ENCODE measurements at regions not wholly inside any gene's neighbourhood (a gene's known extent, or its start where the extent isn't known, plus 50 kb on each side); places are given as distances from the start of the nearest gene placed in this dataset.
A peak's percentile ranks its signal among the peaks of the same experiment; 100 is the strongest.
"Not testable (repeated sequence)": the region's sequence is repeated elsewhere in the genome, so short reads cannot be mapped to it uniquely, and the experiment has no call there.

GRCh38 chr1:61028136-61028535, 54.2 kb upstream of the NFIA start:
- Histone ChIP-seq H3K9me3 (ENCODE audit: control insufficient read depth, insufficient read depth, low read length) (no peaks in the 10 kb centered on the region), H3K9ac (ENCODE audit: low read depth, low read length) (no peak overlapping the region), H3K27me3 (ENCODE audit: control insufficient read depth, insufficient read depth, low read length) (no peaks in the 10 kb centered on the region), H3K4me1 (ENCODE audit: control insufficient read depth, insufficient read depth, low read length) (no peaks in the 10 kb centered on the region), H3K4me3 (ENCODE audit: low read depth, low read length) (no peak overlapping the region), H3K36me3 (ENCODE audit: control insufficient read depth, insufficient read depth, low read length) (no peaks in the 10 kb centered on the region)

- not testable (repeated sequence) for H3K9me3 ChIP-seq (ENCODE audit: control insufficient read depth, insufficient read depth, low read length); H3K4me3 ChIP-seq (ENCODE audit: low read depth, low read length); H3K4me1 ChIP-seq (ENCODE audit: control insufficient read depth, insufficient read depth, low read length); H3K9ac ChIP-seq (ENCODE audit: low read depth, low read length); H3K27me3 ChIP-seq (ENCODE audit: control insufficient read depth, insufficient read depth, low read length); H3K36me3 ChIP-seq (ENCODE audit: control insufficient read depth, insufficient read depth, low read length)
Observed at GRCh38 chr1:61018068-61018467, 64.3 kb upstream of the NFIA start.

- H3K9me3 ChIP-seq (ENCODE audit: control insufficient read depth, insufficient read depth, low read length) = no peaks in the 10 kb centered on the region
- no peaks in the 10 kb centered on the region for H3K27me3 ChIP-seq (ENCODE audit: control insufficient read depth, insufficient read depth, low read length)
- H3K36me3 ChIP-seq (ENCODE audit: control insufficient read depth, insufficient read depth, low read length) = no peaks in the 10 kb centered on the region
- H3K4me3 ChIP-seq (ENCODE audit: low read depth, low read length) = no peak overlapping the region
- H3K4me1 ChIP-seq (ENCODE audit: control insufficient read depth, insufficient read depth, low read length) = peaks cover 6% of the 10 kb centered on the region
- no peak overlapping the region for H3K9ac ChIP-seq (ENCODE audit: low read depth, low read length)
Observed at GRCh38 chr1:61017651-61018050, 64.7 kb upstream of the NFIA start.

- Histone ChIP-seq H3K4me1 (ENCODE audit: control insufficient read depth, insufficient read depth, low read length) (peaks cover 6% of the 10 kb centered on the region), H3K9ac (ENCODE audit: low read depth, low read length) (no peak overlapping the region), H3K9me3 (ENCODE audit: control insufficient read depth, insufficient read depth, low read length) (no peaks in the 10 kb centered on the region), H3K36me3 (ENCODE audit: control insufficient read depth, insufficient read depth, low read length) (no peaks in the 10 kb centered on the region), H3K4me3 (ENCODE audit: low read depth, low read length) (no peak overlapping the region), H3K27me3 (ENCODE audit: control insufficient read depth, insufficient read depth, low read length) (no peaks in the 10 kb centered on the region)
Observed at GRCh38 chr1:61013946-61014667, 68.3 kb upstream of the NFIA start.

- Histone ChIP-seq H3K4me1 (ENCODE audit: control insufficient read depth, insufficient read depth, low read length) (peaks cover 6% of the 10 kb centered on the region), H3K27me3 (ENCODE audit: control insufficient read depth, insufficient read depth, low read length) (no peaks in the 10 kb centered on the region), H3K4me3 (ENCODE audit: low read depth, low read length) (no peak overlapping the region), H3K9ac (ENCODE audit: low read depth, low read length) (no peak overlapping the region), H3K36me3 (ENCODE audit: control insufficient read depth, insufficient read depth, low read length) (no peaks in the 10 kb centered on the region), H3K9me3 (ENCODE audit: control insufficient read depth, insufficient read depth, low read length) (no peaks in the 10 kb centered on the region)
Observed at GRCh38 chr1:61013189-61013945, 69.0 kb upstream of the NFIA start.

- no peak overlapping the region for H3K9ac ChIP-seq (ENCODE audit: low read depth, low read length)
- H3K36me3 ChIP-seq (ENCODE audit: control insufficient read depth, insufficient read depth, low read length) = no peaks in the 10 kb centered on the region
- H3K9me3 ChIP-seq (ENCODE audit: control insufficient read depth, insufficient read depth, low read length) = no peaks in the 10 kb centered on the region
- no peak overlapping the region for H3K4me3 ChIP-seq (ENCODE audit: low read depth, low read length)
- peaks cover 9% of the 10 kb centered on the region for H3K4me1 ChIP-seq (ENCODE audit: control insufficient read depth, insufficient read depth, low read length)
- H3K27me3 ChIP-seq (ENCODE audit: control insufficient read depth, insufficient read depth, low read length) = no peaks in the 10 kb centered on the region
Observed at GRCh38 chr1:61012341-61012761, 70.0 kb upstream of the NFIA start.

- Histone ChIP-seq H3K27me3 (ENCODE audit: control insufficient read depth, insufficient read depth, low read length) (no peaks in the 10 kb centered on the region), H3K9me3 (ENCODE audit: control insufficient read depth, insufficient read depth, low read length) (no peaks in the 10 kb centered on the region), H3K4me3 (ENCODE audit: low read depth, low read length) (no peak overlapping the region), H3K4me1 (ENCODE audit: control insufficient read depth, insufficient read depth, low read length) (peaks cover 11% of the 10 kb centered on the region), H3K9ac (ENCODE audit: low read depth, low read length) (no peak overlapping the region), H3K36me3 (ENCODE audit: control insufficient read depth, insufficient read depth, low read length) (no peaks in the 10 kb centered on the region)
Observed at GRCh38 chr1:61011561-61012263, 70.6 kb upstream of the NFIA start.

- Histone ChIP-seq H3K9me3 (ENCODE audit: control insufficient read depth, insufficient read depth, low read length) (no peaks in the 10 kb centered on the region), H3K36me3 (ENCODE audit: control insufficient read depth, insufficient read depth, low read length) (no peaks in the 10 kb centered on the region)
Observed at GRCh38 chr1:61007534-61008364, 74.6 kb upstream of the NFIA start.

GRCh38 chr1:61005614-61006580, 76.5 kb upstream of the NFIA start:
- no peaks in the 10 kb centered on the region for H3K9me3 ChIP-seq (ENCODE audit: control insufficient read depth, insufficient read depth, low read length)
- no peaks in the 10 kb centered on the region for H3K27me3 ChIP-seq (ENCODE audit: control insufficient read depth, insufficient read depth, low read length)
- peaks cover 27% of the 10 kb centered on the region for H3K4me1 ChIP-seq (ENCODE audit: control insufficient read depth, insufficient read depth, low read length)
- H3K4me3 ChIP-seq (ENCODE audit: low read depth, low read length) = peak overlapping the region; percentile 6
- H3K9ac ChIP-seq (ENCODE audit: low read depth, low read length) = no peak overlapping the region
- H3K36me3 ChIP-seq (ENCODE audit: control insufficient read depth, insufficient read depth, low read length) = no peaks in the 10 kb centered on the region

More at GRCh38 chr1:61007534-61008364, 74.6 kb upstream of the NFIA start:
- Histone ChIP-seq H3K4me3 (ENCODE audit: low read depth, low read length) (no peak overlapping the region), H3K27me3 (ENCODE audit: control insufficient read depth, insufficient read depth, low read length) (no peaks in the 10 kb centered on the region), H3K4me1 (ENCODE audit: control insufficient read depth, insufficient read depth, low read length) (peaks cover 27% of the 10 kb centered on the region), H3K9ac (ENCODE audit: low read depth, low read length) (no peak overlapping the region)

GRCh38 chr1:61004262-61005003, 77.9 kb upstream of the NFIA start:
- no peak overlapping the region for H3K9ac ChIP-seq (ENCODE audit: low read depth, low read length)
- H3K4me3 ChIP-seq (ENCODE audit: low read depth, low read length) = no peak overlapping the region
- peaks cover 27% of the 10 kb centered on the region for H3K4me1 ChIP-seq (ENCODE audit: control insufficient read depth, insufficient read depth, low read length)
- no peaks in the 10 kb centered on the region for H3K36me3 ChIP-seq (ENCODE audit: control insufficient read depth, insufficient read depth, low read length)
- no peaks in the 10 kb centered on the region for H3K9me3 ChIP-seq (ENCODE audit: control insufficient read depth, insufficient read depth, low read length)
- no peaks in the 10 kb centered on the region for H3K27me3 ChIP-seq (ENCODE audit: control insufficient read depth, insufficient read depth, low read length)
